WERI-Rb-1 (cell line): ENCODE measurements at regions not wholly inside any gene's neighbourhood (a gene's known extent, or its start where the extent isn't known, plus 50 kb on each side); places are given as distances from the start of the nearest gene placed in this dataset.
"Not testable (repeated sequence)": the region's sequence is repeated elsewhere in the genome, so short reads cannot be mapped to it uniquely, and the experiment has no call there.

Experiments used
- DNase-seq: peaks from one replicate; pipeline ENCODE4 v3.0.0-alpha.2; 2020
- H3K27ac ChIP-seq: fragments of 250-450 bp; sonication (Bioruptor Pico); 2 replicates; pipeline ENCODE4 v1.5.1; 2020; ENCODE audit warnings: mild to moderate bottlenecking, moderate library complexity
- H3K27me3 ChIP-seq: fragments of 250-450 bp; sonication (Bioruptor Pico); 2 replicates; pipeline ENCODE4 v1.5.1; 2021; ENCODE audit warnings: mild to moderate bottlenecking, low read depth, moderate library complexity; ENCODE audit not compliant: insufficient read depth, severe bottlenecking
- H3K36me3 ChIP-seq: fragments of 250-450 bp; sonication (Bioruptor Pico); 2 replicates; pipeline ENCODE4 v1.5.1; 2020; ENCODE audit warnings: mild to moderate bottlenecking, moderate library complexity
- H3K4me3 ChIP-seq: 2 replicates; pipeline ENCODE4 v1.5.1; 2011; ENCODE audit warnings: low read depth, mild to moderate bottlenecking, control low read depth, low read length
- H3K9me3 ChIP-seq: fragments of 250-450 bp; sonication (Bioruptor Pico); 2 replicates; pipeline ENCODE4 v1.5.1; 2021; ENCODE audit warnings: mild to moderate bottlenecking, moderate library complexity; ENCODE audit not compliant: severe bottlenecking
- TF ChIP-seq, protein P1 (sequence below): IDR thresholded peaks from 2 replicates; pipeline ENCODE4 v1.5.1; 2011; ENCODE audit warnings: low read depth, mild to moderate bottlenecking, control low read depth, inconsistent platforms, low read length

DNA sequence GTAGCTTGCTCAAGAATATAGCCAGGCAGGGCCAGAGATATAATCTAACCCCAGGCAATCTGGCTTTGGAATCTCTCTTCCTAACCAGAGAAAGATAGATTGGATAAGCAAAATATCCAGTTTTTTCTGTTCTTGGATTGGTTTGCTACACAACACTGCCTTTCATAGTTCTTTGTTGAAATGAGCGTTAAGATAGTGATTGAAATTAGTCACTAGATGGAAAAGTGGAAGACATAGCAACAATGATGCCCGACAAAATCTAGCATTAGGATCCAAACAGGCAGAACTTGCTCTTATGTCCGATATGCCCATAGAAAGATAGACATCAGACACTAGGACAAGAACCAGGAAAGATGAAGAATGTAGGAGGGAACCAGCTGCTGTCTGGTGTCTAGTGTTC, 77.3 kb upstream of the COL8A1 start:
- H3K27me3 ChIP-seq, result no peaks in the 10 kb centered on the region
- no peaks in the 10 kb centered on the region for H3K36me3 ChIP-seq
- H3K4me3 ChIP-seq, result no peak overlapping the region
- no peak for DNase-seq
- peaks cover 5% of the 10 kb centered on the region for H3K9me3 ChIP-seq
- TF ChIP-seq, protein P1, sequence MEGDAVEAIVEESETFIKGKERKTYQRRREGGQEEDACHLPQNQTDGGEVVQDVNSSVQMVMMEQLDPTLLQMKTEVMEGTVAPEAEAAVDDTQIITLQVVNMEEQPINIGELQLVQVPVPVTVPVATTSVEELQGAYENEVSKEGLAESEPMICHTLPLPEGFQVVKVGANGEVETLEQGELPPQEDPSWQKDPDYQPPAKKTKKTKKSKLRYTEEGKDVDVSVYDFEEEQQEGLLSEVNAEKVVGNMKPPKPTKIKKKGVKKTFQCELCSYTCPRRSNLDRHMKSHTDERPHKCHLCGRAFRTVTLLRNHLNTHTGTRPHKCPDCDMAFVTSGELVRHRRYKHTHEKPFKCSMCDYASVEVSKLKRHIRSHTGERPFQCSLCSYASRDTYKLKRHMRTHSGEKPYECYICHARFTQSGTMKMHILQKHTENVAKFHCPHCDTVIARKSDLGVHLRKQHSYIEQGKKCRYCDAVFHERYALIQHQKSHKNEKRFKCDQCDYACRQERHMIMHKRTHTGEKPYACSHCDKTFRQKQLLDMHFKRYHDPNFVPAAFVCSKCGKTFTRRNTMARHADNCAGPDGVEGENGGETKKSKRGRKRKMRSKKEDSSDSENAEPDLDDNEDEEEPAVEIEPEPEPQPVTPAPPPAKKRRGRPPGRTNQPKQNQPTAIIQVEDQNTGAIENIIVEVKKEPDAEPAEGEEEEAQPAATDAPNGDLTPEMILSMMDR, result no peak
- no peak overlapping the region for H3K27ac ChIP-seq

DNA sequence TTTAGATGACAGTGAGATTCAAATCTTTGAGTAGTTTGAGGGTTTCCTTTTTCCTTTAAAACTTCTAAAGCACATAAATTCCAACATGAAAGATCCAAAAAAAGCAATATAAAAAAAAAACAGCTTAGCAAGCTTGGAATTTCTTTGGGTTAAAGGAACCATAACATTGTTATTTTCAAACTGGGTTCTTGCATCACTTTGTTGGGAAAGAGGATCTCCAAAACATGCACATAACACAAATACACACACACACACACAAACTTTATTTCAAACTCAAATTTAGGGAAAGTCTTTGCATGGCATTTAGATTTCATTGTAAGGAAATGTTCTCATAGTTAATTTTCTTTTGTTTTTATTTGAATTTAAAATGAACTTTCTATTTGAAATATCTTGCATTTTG, 79.2 kb upstream of the COL8A1 start:
- DNase-seq, result no peak
- Histone ChIP-seq H3K4me3 (no peak overlapping the region), H3K9me3 (no peaks in the 10 kb centered on the region), H3K27ac (no peak overlapping the region), H3K27me3 (no peaks in the 10 kb centered on the region), H3K36me3 (no peaks in the 10 kb centered on the region)
- TF ChIP-seq, protein P1, result no peak

DNA sequence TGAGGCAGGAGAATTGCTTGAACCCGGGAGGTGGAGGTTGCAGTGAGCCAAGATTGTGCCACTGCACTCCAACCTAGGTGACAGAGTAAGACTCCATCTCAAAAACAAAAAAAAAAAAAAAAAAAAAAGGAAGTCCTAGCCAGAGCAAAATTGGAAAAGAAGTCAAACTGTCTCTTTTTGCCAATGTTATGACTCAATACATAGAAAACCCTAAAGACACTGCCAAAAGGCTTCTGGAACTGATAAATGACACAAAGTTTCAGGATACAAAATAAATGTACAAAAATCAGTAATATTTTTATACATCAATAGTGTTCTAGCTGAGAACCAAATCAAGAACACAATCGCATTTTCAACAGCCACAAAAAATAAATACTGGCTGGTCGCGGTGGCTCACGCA, 82.5 kb upstream of the COL8A1 start:
- H3K4me3 ChIP-seq, DNase-seq, H3K27ac ChIP-seq, H3K27me3 ChIP-seq, H3K9me3 ChIP-seq, H3K36me3 ChIP-seq: not testable (repeated sequence)

DNA sequence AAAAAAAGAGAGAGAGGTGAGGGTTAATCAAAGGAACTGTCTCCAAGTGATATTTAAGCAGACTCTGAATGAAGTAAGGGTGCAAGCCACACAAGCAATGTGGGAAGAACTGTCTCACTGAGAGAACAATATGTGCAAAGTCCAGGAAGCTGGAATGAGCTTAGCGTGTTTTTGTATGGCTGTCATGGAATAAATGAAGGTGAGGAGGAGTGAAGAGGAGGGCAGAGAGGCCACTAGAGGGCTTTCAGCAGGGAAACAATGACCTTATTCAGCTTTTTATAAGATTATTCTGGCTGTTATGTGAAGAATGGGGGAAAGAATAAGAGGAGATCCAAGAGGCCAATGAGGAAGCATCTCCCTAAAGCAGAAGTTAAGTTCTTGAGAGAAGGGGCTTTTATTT, 86.9 kb upstream of the COL8A1 start:
- no peak for DNase-seq
- no peak overlapping the region for H3K27ac ChIP-seq
- H3K4me3 ChIP-seq, result no peak overlapping the region
- H3K9me3 ChIP-seq, result no peaks in the 10 kb centered on the region
- H3K27me3 ChIP-seq, result no peaks in the 10 kb centered on the region
- H3K36me3 ChIP-seq, result no peaks in the 10 kb centered on the region
- TF ChIP-seq, protein P1, result 0 out of 2 replicates have a peak, but pooled peaks have one; percentile 13

DNA sequence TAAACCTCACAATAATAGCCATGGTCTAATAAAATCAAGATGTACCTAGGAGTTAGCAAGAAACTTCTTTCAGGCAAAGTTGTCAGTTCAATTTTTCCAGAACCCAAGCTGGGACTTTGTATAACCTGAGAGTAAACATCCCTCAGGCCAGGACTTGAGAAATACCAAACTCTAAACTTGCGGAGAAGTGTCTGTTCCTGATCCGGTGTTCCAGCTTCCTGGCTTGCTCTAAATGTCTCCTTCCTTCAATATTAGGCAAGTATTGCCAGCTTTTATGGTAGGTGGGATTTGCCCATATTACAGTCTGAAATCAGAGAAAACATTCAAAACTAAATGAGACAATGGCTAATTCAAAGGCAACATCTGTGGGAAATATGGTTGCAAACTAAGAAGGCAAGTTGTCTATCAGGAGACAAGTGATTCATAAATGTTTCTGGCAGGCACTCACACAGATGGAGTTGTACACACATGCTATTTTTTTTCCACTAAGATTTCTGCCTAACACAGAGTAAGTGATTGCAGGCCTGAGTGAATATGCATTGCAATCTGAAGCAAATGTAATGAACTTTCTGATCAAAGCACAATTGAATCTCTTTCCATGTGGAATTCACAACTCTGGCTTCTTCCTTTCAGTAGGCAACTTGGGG, 88.3 kb upstream of the COL8A1 start:
- TF ChIP-seq, protein P1, result no peak
- H3K27me3 ChIP-seq, result no peaks in the 10 kb centered on the region
- no peaks in the 10 kb centered on the region for H3K36me3 ChIP-seq
- no peak overlapping the region for H3K27ac ChIP-seq
- H3K4me3 ChIP-seq, result no peak overlapping the region
- no peak for DNase-seq
- H3K9me3 ChIP-seq, result no peaks in the 10 kb centered on the region

DNA sequence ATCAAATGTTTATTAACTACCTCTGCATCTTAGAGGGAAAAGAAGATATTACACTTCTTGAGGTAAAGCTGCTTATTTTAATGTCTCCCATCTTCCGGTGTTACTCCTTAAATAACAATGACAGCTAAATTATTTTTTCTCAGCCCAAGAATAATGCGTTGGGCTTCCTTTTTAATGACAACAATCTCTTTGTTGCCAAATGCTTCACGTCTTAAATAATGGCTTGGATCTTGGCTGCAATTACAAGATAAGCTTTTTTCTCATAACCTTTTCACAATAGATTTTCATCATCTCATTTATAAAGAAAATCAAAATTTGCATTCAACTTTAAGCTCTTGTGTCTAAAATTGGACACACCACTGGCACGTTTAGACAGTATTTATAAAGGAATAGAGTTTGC, 89.2 kb upstream of the COL8A1 start:
- TF ChIP-seq, protein P1, result no peak
- Histone ChIP-seq H3K27me3 (no peaks in the 10 kb centered on the region), H3K4me3 (no peak overlapping the region), H3K36me3 (no peaks in the 10 kb centered on the region), H3K27ac (no peak overlapping the region), H3K9me3 (no peaks in the 10 kb centered on the region)
- DNase-seq, result no peak
